DMS53 (cell line): ENCODE measurements at regions not wholly inside any gene's neighbourhood (a gene's known extent, or its start where the extent isn't known, plus 50 kb on each side); places are given as distances from the start of the nearest gene placed in this dataset.

Source experiments
- DNase-seq: peaks from one replicate; lab custom pipeline; 2025; lab: John Stamatoyannopoulos, UW

GRCh38 chr13:38606699-38607535, 80.0 kb upstream of the FREM2 start:
- DNase-seq: no peak

DNA sequence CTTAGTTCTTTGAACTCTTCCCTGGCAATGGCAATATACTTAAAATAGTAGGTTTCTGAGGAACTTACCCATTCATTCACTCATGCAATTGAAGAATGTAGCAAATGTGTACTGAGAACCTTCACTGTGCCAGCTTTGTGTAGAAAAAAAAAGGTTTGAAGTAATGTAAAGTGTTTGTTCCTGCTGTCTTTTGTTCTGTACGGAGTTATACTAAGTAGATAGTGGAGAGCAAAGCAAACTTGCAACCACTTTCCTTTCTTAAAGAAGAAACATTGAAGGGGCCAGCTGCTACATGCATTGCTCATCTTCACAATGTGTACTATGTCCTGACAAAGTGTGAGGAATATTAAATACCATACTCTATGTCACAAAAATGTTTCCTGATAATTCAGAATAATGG, 68.9 kb upstream of the FREM2 start:
- DNase-seq: peak; percentile 35

GRCh38 chr13:38618336-38618735, 68.5 kb upstream of the FREM2 start:
- DNase-seq: no peak

GRCh38 chr13:38618881-38619280, 68.0 kb upstream of the FREM2 start:
- DNase-seq: no peak

DNA sequence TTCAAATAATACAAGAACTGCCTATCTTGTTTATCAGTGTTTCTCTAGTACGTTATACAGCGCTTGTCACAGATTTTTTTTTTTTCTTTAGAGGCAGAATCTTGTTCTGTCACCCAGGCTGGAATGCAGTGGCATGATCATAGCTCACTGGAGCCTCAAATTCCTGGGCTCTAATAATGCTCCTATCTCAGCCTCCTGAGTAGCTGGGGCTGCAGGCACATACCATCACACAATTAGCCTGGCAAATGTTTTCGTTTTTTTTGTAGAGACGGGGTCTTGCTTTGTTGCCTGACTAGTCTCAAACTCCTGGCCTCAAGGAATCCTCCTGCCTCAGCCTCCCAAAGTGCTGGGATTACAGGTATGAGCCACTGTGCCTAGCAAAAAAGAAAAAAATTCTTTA, 66.0 kb upstream of the FREM2 start:
- DNase-seq: no peak

DNA sequence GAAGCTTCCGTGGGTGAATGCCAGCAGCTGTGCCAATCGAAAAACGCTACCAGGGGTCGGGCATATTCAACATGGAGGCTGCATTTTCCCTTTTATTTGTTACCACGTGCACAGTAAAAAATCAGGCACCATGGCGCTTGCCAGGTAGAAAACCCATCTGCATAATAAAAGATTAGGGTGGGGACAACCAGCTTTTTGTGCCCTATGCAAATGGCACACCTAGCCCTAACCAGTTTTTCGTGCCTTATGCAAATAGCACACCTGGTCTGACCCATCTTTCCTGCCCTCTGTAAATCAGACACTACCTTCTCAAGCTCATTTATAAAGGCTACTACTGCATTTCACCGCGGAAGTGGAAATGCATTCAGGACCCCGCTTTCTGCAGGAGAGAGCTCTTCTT, 62.1 kb upstream of the FREM2 start:
- DNase-seq: no peak

DNA sequence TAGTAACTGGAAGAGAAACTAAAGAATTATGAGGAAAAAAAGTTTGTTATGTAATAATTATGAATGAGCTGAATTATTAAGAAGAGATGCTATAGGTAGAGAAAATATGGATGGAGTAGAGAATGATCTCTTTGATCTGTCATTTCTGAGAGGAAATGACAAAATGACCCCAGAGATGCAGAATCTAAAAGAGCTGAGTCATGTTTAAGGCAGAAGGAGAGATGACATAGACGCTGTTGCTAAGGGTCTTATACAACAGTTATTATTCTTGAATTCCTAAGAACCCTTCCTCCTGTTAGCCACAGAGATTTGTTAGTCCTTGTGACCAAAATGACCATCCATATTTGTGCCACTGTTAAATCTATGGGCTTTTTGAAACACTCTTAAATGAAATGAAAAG, 58.3 kb upstream of the FREM2 start:
- DNase-seq: peak; percentile 38

- DNase-seq: no peak
Observed at GRCh38 chr13:38630780-38631179, 56.1 kb upstream of the FREM2 start.

DNA sequence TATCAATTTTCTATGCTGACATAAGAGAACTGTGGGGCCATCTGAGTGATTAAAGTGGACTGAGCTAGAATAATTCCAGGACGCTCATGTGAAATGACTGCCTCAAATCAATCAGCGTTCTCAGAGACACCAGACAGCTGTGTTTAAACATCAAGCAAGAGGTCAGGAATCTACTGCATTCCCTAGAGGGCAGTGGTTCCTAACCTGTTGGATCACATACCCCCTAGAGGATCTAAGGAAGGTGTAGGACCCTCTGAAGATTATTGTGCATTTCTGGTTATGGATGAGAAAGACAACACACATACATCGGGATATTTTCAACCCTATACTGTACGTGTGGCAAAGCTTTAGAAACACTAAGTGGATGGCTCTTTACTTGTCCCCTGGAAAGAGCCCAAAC, 51.8 kb upstream of the FREM2 start:
- peak; percentile 56 for DNase-seq

GRCh38 chr13:38636073-38636472, 50.8 kb upstream of the FREM2 start:
- DNase-seq: peak; percentile 42

DNA sequence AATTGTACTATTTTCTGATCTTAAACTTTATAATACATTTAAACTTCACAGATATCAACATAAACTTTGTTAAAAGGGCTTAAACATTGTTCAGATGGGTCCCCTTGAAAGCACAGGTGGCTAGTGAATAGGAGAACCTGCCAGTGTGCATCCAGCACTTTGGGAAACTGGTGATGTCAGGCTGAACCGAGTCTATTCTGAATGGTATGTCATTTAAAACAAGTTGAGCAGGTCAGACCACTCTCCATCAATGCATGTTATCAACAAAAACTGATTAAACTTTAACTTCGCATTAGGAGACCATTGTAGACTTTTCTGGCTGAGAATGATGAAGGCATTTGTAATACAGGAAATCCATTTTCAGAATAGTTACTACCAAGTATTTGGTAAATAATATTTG, 50.1 kb upstream of the FREM2 start:
- peak; percentile 98 for DNase-seq
